COR-L47 (cell line): ENCODE measurements at regions not wholly inside any gene's neighbourhood (a gene's known extent, or its start where the extent isn't known, plus 50 kb on each side); places are given as distances from the start of the nearest gene placed in this dataset.

Experiments used
- DNase-seq: peaks from one replicate; lab custom pipeline; 2025; lab: John Stamatoyannopoulos, UW

- no peak for DNase-seq
Measured at GRCh38 chr4:188841523-188841922, 702.3 kb downstream of the TRIML1 start.

- no peak for DNase-seq
Measured at GRCh38 chr4:188854436-188854835, 715.2 kb downstream of the TRIML1 start.

GRCh38 chr4:188858696-188859095 is 719.5 kb downstream of the TRIML1 start:
- no peak for DNase-seq

- DNase-seq = no peak
Measured at GRCh38 chr4:188864741-188865140, 725.5 kb downstream of the TRIML1 start.

DNA sequence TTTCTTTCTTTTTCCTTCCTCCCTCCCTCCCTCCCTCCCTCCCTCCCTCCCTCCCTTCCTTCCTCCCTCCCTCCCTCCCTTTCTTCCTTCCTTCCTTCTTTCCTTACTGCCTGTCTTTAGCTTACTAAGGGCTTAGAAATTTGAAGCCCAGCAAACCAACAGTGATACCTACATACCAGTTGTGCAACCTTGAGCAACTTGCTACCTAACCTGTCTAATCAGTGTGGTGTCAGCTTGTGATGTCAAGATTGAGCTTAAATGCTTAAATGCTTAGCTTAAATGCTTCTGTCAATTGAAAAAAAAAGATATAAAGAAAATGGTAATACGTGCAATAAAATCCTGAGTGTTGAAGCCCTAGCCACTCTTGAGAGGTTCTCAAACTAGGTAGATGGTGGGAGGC is 728.6 kb downstream of the TRIML1 start:
- DNase-seq = no peak

GRCh38 chr4:188869581-188869980 is 730.3 kb downstream of the TRIML1 start:
- no peak for DNase-seq

- no peak for DNase-seq
Measured at GRCh38 chr4:188872809-188873208, 733.6 kb downstream of the TRIML1 start.

DNA sequence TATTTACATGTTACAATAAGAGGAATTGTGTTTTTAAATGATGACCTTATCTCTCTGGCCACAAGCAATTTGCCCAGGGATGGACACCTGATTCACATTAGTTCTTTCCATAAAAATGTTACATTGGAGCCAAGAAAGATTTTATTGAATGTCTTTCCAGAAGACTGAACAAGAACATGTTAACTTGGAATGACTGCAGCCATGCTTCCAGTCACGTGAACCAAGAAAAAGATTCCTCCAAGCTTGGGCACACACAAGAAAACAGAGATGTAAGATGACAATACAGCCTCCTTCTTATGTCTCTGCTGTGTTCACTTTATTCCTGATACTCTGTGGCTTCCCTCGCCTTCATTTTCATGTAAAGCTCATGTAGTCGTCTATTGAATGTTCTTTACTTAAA is 737.6 kb downstream of the TRIML1 start:
- DNase-seq = no peak

DNA sequence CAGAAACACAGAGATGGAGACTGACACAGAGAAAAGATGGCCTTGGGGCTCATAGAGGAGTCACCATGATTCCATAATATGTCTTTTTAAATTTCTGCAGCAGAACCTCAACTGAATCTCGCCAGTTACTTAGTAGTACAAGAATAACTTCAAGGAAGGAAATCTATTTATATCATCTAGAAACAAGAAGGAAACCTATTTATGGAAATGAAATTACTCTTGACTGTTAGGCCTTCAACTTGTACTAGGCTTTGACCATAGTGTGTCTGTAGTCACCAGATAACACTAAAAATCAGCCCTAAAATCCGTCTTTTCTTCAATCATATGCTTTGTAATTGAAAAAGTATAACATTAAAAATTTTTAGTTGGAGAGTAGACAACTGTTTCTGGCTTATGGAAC is 740.4 kb downstream of the TRIML1 start:
- no peak for DNase-seq

DNA sequence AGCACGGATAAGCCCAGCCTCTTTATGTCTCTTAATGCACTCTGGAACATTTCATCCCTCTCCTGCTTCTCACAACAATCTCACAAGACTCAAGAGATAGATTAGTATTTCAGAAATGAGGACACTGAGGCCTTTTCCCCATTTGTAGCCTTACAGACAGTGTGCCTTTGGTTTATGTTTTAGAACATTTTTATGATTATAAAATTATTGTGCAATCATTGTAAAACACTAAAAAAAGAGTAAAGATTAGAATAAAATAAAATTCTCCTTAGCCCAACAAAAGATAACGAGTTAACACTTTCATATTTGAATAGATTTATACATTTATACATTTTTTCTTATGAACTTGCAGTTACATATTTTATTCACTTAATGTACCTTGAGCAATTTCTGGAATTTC is 748.7 kb downstream of the TRIML1 start:
- no peak for DNase-seq

DNA sequence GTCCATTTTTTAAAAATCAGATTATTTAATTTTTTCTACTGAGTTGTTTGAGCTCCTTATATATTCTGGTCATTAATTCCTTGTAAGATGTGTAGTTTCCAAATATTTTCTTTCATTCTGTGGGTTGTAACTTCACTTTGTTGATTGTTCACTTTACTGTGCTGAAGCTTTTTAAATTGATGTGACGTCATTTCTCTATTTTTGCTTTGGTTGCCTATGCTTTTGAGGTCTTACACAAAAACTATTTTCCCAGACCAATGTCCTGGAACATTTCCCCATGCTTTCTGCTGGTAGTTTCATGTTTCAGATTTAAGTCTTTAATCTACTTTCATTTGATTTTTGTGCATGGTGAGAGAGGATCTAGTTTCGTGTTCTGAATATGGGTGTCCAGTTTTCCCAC is 753.6 kb downstream of the TRIML1 start:
- no peak for DNase-seq

DNA sequence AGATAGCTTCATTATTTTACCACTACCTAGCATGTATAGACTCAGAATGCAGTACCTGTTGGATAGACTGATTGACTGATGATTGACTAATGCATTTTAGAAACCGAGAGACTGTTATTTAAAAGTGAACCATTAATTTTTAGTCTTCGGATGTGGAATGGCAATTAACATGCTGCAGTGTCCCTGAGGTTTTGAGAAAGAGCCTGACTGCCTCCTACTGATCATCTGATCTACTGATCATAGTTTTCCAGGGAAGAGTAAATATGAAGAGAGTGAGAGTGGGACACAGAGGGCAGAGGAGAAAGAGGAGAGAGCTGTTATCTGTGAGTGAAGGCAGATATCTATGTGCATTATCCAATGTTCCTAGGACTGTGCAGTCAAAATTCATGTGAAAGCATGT is 764.7 kb downstream of the TRIML1 start:
- DNase-seq = no peak

- DNase-seq = no peak
Measured at GRCh38 chr4:188904617-188905016, 765.4 kb downstream of the TRIML1 start.

GRCh38 chr4:188905248-188905647 is 766.0 kb downstream of the TRIML1 start:
- DNase-seq = no peak

DNA sequence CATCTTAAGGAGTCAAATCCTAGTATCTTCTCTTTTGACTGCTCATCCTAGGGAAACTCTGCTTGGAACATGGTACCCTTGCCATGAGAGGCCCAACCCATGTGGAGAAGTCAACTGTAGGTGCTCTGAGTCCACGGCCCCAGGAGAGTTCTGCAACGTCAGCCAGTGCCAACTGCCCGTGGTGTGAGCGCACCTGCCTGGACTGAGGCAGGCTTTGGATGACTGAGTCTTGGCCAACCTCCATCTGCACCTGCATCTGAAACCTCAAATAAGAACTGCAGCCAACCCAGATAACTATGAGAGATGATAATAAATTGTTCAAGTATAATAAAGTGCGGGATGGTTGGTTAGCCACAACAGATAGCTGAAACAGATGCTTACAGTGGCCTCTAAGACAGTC is 772.0 kb downstream of the TRIML1 start:
- no peak for DNase-seq

GRCh38 chr4:188911707-188912106 is 772.5 kb downstream of the TRIML1 start:
- no peak for DNase-seq

DNA sequence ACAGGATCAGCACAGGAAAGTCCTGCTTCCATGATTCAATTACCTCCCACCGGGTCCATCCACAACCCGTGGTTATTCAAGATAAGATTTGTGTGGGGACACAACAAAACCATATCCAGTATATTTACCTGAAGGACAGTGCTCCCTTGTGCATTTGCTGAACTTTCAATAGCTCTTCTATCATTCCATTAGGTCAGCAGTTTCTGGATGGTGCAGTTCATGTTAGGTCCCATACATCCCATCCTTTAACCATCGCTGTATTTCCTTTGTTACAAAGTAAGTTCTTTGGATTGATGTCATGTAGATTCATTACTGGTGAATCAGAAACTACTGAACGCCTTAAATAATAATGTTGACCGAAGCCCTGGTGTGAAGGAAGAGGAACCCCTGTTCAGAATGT is 775.9 kb downstream of the TRIML1 start:
- no peak for DNase-seq

- DNase-seq = no peak
Measured at GRCh38 chr4:188918787-188919186, 779.5 kb downstream of the TRIML1 start.

DNA sequence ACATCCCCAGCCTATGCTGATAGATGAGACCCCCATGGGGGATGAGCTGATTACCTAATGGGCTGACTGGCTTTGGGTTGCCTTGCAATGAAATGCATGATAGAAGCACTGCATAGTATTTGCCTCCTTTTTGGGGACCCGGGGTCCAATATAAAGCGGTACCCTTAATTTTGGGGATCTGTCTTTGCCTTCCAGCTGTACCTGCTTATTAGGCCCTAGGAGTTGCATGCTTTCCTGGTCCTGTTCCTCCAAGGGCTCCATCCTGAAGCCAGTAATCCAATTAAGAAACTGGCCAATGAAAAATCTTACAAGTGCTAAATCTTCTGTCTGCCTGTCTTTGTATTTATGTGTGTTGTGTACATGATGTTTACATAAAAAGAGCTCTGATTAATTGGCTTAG is 791.6 kb downstream of the TRIML1 start:
- no peak for DNase-seq

GRCh38 chr4:188934320-188934962 is 795.2 kb downstream of the TRIML1 start:
- DNase-seq = no peak

- DNase-seq = no peak
Measured at GRCh38 chr4:188941524-188942119, 802.4 kb downstream of the TRIML1 start.

- DNase-seq = no peak
Measured at GRCh38 chr4:188942606-188943005, 803.4 kb downstream of the TRIML1 start.

DNA sequence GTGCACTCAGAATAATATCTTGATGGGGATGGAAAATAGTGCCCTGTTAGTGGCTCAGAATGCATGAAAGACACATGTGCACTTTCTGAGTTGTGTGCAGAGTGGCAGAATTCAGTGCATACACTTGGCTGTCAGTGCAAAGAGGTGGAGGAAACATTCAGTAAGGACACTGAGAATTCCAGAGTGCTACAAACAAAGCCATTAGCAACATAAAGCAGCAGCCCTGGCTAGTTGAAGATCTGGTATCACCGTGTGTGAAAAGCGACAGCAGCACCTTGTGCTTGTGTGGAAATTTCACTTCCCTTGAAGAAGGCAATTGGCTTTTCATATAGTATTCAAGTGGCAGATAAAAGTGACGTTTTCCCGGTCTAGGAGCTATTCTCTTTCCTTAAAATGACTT is 810.4 kb downstream of the TRIML1 start:
- no peak for DNase-seq

GRCh38 chr4:188955066-188955465 is 815.8 kb downstream of the TRIML1 start:
- DNase-seq = no peak
